Lung microvascular endothelial cell (primary cell): ENCODE measurements at regions not wholly inside any gene's neighbourhood (a gene's known extent, or its start where the extent isn't known, plus 50 kb on each side); places are given as distances from the start of the nearest gene placed in this dataset.
"Not testable (repeated sequence)": the region's sequence is repeated elsewhere in the genome, so short reads cannot be mapped to it uniquely, and the experiment has no call there.

Source experiments
- DNase-seq, 2 donors: peaks; one replicate each; pipeline versions ENCODE4 v3.0.0 to v3.0.0-alpha.2; 2010; ENCODE audit warnings: low read depth in 2 of 2

GRCh38 chr2:402721-403120 is 114.8 kb upstream of the ALKAL2 start:
- no peak for DNase-seq

GRCh38 chr2:402206-402605 is 114.3 kb upstream of the ALKAL2 start:
- DNase-seq = no peak

DNA sequence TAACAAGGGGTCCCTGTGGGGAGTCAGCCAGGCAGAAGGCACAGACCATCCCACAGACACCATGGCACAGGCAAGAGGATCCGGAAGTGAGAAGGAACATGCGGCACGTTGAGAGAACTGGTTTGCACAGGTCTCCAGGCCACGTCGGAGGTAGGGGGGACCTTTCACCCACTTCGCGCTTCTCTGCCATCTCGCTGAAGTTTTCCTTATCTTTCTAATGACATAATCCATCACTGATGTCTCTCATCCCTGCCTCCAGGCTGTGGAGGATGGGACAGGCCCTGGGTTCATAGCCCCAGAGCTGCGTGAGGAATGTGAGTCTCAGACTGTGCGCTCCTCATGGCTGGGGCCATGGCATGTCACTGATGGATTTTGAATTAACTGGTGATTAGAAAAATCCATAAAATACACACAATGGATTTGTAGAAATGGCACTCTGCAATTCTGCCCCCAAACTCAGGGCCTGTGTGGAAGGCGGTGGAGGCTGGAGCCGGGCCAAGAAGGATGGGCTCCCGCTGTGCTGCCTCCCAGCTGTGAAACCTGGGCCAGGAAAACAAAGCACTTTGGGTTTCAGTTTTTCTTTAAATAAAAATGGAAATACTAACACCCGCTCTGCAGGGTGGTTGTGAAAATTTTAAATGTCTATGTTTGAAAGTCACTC is 113.3 kb upstream of the ALKAL2 start:
- no peak for DNase-seq

DNA sequence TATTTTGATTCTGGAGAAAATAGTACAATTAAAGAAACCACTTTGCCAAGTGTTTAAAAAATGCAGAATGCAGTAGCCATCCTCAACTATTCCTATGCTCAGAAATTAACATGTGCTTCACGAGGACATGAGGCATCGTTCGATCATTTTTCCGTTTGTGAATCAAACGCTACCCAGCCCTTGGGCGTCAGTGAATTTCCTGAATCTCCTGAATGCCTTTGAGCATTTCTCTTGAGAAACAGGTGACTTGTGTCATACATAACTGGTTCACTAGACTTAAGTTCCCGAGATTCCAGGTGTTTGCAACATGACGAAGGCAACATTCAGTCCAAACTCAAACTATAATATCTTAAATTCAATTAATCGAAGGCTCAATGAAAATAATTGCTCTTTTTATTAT is 110.0 kb upstream of the ALKAL2 start:
- DNase-seq = no peak

GRCh38 chr2:397521-397920 is 109.6 kb upstream of the ALKAL2 start:
- no peak for DNase-seq

- no peak for DNase-seq
Measured at GRCh38 chr2:396903-397302, 109.0 kb upstream of the ALKAL2 start.

DNA sequence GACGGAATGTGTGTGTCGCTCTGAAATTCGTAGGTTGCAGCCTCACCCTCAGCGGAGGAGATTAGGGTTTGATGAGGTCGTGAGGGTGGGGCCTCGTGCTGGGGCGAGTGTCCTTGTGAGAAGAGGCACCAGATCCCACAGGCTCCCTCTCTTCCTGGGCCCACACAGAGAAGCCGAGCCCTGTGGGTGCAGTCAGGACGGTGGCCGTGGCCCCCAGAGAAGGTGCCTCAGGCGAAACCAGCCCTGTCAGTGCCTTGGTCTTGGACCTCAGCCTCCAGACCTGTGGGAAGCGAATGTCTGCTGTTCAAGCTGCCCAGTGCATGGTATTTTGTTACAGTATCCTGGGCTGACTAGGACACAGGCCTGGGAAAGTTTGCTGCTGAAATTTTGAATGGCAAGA is 108.0 kb upstream of the ALKAL2 start:
- no peak for DNase-seq

DNA sequence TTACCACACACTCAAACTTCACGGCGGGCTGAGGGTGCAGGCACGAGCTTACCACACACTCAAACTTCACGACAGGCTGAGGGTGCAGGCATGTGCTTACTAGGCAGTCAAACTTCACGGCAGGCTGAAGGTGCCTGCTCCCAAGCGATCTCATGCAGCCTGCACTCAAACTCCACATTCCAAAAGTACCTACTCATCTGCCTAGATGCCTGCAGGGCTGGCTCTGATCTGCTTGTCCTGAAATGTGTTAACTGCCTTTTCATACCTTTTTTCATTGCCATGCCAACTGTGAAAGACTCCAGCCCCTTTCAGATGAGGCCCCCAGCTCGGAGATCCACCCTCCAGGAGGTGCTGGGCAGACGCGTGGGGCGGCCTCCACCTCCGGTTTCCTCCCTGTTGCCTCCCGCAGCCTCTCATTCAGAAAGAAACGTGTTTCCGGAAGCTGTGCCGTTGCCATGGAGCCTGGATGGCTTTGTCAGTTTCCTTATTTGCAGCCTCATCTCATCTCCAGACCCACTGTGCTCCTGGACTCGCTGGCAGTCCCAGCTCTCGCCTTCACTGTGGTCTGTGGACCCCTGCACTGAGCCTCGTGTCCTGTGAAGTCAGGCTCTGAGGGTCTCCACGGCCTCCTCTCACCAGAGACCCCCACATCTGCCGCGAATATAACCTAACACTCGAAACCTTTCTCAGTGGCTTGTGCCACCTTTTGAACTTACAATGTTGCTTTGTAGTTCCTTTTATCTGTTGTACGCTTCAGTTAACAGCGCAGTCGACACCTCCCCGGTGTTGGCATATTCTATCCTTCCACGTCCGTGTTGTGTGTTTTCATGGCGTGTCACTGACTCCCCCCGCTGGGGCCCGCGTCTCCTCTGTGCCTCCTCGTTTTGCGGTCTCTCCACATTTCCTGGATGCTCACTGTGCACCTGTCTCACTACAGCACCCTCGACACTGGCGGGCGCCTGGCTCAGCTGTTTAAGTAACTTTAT is 106.1 kb upstream of the ALKAL2 start:
- peak in 1 of 2 donors; percentile 21 for DNase-seq

DNA sequence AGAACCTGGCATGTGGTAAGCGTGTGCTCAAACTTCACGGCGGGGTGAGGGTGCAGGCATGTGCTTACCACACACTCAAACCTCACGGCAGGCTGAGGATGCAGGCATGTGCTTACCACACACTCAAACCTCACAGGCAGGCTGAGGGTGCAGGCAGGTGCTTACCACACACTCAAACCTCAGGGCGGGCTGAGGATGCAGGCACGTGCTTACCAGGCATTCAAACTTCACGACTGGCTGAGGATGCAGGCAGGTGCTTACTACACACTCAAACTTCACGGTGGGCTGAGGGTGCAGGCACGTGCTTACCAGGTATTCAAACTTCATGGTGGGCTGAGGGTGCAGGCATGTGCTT is 105.0 kb upstream of the ALKAL2 start:
- no peak for DNase-seq

- DNase-seq = no peak
Measured at GRCh38 chr2:392181-392925, 104.5 kb upstream of the ALKAL2 start.

DNA sequence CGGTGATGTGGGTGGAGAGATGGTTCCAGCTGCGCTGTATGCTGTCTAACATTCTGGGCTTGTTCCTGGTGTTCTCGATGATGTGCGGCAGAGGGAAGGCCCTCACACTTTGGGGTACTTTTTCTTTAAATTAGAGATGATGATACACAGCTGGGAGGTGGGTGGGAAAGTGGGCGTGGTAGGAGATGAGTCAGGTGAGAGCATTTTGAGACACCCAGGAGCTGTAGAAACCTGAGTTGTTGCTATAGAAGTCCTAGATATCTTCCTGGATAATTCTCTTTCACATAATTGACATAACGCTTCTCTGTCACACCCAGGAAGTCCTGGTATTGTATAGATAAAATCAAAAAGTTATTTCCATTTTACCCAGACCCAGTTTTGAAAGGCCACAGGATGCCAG is 103.8 kb upstream of the ALKAL2 start:
- no peak for DNase-seq

GRCh38 chr2:390959-391358 is 103.1 kb upstream of the ALKAL2 start:
- DNase-seq = no peak

DNA sequence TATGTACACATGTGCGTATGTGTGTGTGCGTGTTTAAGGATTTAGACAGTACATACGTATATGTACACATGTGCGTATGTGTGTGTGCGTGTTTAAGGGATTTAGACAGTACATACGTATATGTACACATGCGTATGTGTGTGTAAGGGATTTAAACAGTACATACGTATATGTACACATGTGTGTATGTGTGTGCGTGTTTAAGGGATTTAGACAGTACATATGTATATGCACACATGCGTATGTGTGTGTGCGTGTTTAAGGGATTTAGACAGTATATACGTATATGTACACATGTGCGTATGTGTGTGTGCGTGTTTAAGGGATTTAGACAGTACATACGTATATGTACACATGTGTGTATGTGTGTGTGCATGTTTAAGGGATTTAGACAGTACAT is 102.1 kb upstream of the ALKAL2 start:
- not testable (repeated sequence) for DNase-seq

DNA sequence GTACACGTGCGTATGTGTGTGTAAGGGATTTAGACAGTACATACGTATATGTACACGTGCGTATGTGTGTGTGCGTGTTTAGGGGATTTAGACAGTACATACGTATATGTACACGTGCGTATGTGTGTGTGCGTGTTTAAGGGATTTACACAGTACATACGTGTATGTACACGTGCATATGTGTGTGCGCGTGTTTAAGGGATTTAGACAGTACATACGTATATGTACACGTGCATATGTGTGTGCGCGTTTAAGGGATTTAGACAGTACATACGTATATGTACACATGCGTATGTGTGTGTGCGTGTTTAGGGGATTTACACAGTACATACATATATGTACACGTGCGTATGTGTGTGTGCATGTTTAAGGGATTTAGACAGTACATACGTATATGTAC is 100.9 kb upstream of the ALKAL2 start:
- DNase-seq = not testable (repeated sequence)

DNA sequence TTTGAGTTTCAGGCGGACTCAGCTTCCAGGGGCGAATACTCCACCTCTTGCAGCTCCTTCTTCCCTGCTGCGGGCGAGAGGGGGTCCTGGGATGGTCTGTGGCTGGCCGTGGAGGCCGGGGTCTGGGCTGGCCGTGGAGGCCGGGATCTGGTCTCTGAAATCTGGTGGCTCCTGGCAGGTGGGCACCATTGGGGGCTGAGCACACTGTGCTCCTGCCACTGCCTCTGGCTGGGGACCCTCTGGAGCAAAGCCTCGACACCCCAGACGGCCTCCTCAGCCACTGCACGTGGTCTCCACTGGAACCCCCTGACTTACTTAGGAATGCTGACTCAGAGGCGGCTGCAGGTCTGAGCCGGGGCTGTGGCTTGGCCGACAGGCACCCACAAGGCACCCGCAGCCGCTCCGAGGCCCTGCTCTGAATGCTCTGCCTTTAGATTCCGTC is 100.1 kb upstream of the ALKAL2 start:
- DNase-seq = no peak

DNA sequence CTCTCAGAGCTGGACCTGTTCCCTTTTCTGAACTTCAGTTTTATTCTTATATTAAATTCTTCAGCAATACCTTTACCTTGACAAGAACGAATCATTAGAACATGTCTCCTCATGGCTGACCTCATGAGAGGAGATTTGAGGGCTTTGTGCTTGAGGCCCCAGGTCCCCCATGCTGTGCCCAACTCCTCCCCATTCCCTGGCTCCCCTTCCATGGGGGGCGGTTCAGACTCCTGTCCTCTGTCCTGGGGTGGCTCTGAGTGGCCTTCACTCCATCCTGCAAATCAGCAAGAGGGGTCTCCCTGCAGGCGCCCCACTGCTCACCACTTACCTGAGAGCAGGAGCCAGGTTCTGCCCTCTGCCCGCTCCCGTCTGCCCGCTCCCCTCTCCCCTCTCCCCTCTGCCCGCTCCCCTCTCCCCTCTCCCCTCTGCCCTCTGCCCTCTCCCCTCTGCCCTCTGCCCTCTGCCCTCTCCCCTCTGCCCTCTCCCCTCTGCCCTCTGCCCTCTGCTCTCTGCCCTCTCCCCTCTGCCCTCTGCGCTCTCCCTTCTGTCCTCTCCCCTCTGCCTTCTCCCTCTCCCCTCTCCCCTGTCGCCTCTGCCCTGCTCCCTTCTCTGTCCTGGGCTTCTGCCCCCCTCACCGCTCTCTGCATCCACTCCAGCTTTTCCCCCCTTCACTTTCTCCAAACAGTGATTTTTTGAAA is 98.7 kb upstream of the ALKAL2 start:
- no peak for DNase-seq

DNA sequence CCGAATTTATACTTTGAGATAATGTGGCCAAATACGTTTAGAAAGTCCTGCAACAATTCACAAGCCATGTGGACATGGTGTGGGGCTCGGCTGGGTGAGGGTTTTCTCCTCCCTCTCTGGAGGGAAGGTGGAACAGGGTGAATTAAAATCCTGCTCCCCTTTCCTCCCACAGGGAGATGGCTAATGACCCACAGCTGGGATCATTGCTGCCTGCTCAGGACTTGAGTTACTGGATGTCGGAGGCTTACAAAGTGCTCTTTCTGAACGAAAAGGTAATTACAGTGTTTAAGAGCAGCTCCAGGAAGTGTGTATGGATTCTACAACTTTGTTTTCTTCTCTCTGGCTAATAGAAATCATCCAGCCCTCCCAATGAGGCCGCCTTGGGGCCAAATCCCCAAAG is 97.9 kb upstream of the ALKAL2 start:
- no peak for DNase-seq

DNA sequence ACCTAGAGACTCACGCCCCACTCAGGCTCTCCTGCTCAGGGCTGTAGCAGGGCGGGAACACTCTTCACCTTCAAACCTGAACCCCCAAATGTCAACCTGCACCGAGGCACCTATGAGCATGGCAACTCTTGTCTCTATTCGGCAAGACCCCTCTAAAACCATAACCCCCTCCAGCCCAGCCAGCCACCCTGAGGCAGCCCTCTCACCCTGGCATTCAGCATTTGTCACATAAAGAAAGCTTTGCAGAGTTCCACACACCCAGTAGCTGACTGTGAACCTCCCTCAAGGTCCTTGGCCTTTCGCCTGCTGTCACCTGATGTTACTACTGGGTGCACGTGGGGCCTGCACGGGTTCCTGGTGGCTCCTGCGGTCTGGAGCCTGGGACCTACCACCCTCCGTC is 97.2 kb upstream of the ALKAL2 start:
- no peak for DNase-seq

DNA sequence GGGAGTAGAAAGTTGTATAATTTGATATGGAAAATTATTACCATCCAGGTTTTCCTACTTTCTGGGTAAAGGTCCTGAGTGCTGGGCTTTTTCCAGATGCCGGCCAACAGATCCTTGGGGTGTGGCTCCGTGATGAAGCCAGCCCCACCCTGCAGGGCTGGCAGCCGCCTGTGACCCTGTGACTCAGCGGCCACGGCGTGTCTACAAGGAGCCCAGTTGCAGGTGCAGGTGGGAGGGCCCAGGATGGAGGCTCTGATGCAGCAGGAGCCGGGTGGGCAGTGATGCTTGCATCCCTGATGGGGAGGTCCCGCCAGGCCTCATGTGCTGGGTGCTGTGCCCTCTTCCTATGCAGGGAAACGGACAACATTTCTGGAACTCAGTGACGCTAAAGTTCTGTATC is 96.0 kb upstream of the ALKAL2 start:
- no peak for DNase-seq

- DNase-seq = no peak
Measured at GRCh38 chr2:383178-383577, 95.3 kb upstream of the ALKAL2 start.

GRCh38 chr2:382728-383022 is 94.8 kb upstream of the ALKAL2 start:
- no peak for DNase-seq
